Suprapubic skin (tissue), 4 donors: ENCODE measurements at regions not wholly inside any gene's neighbourhood (a gene's known extent, or its start where the extent isn't known, plus 50 kb on each side); places are given as distances from the start of the nearest gene placed in this dataset.
"Not testable (repeated sequence)": the region's sequence is repeated elsewhere in the genome, so short reads cannot be mapped to it uniquely, and the experiment has no call there.

ENCODE experiments used
- DNase-seq, 2 donors: peaks; one replicate each; pipeline ENCODE4 v3.0.0-alpha.2; 2019; ENCODE audit warnings: low spot score in 2 of 2
- H3K27ac ChIP-seq: fragments of 200-600 bp; sonication (generic); one replicate; pipeline ENCODE4 v1.5.1; 2019
- H3K27me3 ChIP-seq: fragments of 200-600 bp; sonication (generic); one replicate; pipeline ENCODE4 v1.5.1; 2019
- H3K36me3 ChIP-seq: fragments of 200-600 bp; sonication (generic); one replicate; pipeline ENCODE4 v1.5.1; 2019
- H3K4me1 ChIP-seq: fragments of 200-600 bp; sonication (generic); one replicate; pipeline ENCODE4 v1.5.1; 2019
- H3K4me3 ChIP-seq: fragments of 200-600 bp; sonication (generic); one replicate; pipeline ENCODE4 v1.5.1; 2019; ENCODE audit warnings: mild to moderate bottlenecking
- H3K9me3 ChIP-seq: fragments of 200-600 bp; sonication (generic); one replicate; pipeline ENCODE4 v1.5.1; 2019
- EP300 ChIP-seq: sonication (generic); formaldehyde crosslinking; IDR thresholded peaks from one replicate; pipeline ENCODE4 v1.6.1; 2017; ENCODE audit warnings: antibody characterized with exemption
- POLR2A ChIP-seq, 2 donors: fragments of 450-650 bp; IDR thresholded peaks; one replicate each; pipeline ENCODE4 v1.6.1; 2017; ENCODE audit warnings: antibody characterized with exemption in 2 of 2, mild to moderate bottlenecking in 2 of 2, moderate library complexity in 2 of 2
- POLR2AphosphoS5 ChIP-seq, 3 donors: sonication (generic); formaldehyde crosslinking; IDR thresholded peaks; one replicate each; pipeline ENCODE4 v1.6.1; 2017; ENCODE audit warnings: antibody characterized with exemption in 3 of 3
- WGBS: methylation state at CpG from one replicate; pipeline ENCODE4 v1.1.5; 2018; 5-methylcytosine and 5-hydroxymethylcytosine counted together
- TF ChIP-seq, protein P1 (sequence below), 2 donors: fragments of 200-600 bp in 1 of 2; fragments of 450-650 bp in 1 of 2; sonication (generic) in 1 of 2; IDR thresholded peaks; one replicate each; pipeline ENCODE4 v1.5.1; 2016 to 2019; ENCODE audit warnings: antibody characterized with exemption in 2 of 2, mild to moderate bottlenecking in 1 of 2, moderate library complexity in 1 of 2

DNA sequence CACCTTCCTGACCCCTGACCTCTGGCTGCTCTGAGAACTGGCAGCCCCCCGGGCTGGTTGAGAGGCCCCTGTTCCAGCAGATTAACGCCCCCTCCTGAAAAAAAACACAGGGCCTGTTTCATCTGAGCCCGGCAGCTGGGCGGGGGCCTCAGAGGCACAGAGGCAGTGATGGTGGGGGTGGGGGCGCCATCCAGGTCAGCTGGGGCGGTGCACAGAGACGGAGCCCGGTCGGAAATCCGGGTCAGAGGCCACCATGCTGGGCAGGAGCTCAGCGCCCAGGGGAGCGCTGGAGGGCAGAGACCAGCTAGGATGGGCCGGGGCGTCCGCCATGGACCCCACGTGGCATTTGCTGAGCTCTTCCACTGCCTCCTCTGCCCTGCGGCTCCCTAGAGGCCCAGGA lies 68.0 kb downstream of the UNCX start:
- H3K27ac ChIP-seq: no peak overlapping the region
- no peaks in the 10 kb centered on the region for H3K36me3 ChIP-seq
- H3K27me3 ChIP-seq: peaks cover 81% of the 10 kb centered on the region
- no peaks in the 10 kb centered on the region for H3K9me3 ChIP-seq
- no peak for DNase-seq
- no peak for TF ChIP-seq EP300
- no peak for TF ChIP-seq POLR2A (IDR thresholded peaks at IDR 0.05)
- TF ChIP-seq POLR2AphosphoS5 (IDR thresholded peaks at IDR 0.05): no peak
- TF ChIP-seq, protein P1, sequence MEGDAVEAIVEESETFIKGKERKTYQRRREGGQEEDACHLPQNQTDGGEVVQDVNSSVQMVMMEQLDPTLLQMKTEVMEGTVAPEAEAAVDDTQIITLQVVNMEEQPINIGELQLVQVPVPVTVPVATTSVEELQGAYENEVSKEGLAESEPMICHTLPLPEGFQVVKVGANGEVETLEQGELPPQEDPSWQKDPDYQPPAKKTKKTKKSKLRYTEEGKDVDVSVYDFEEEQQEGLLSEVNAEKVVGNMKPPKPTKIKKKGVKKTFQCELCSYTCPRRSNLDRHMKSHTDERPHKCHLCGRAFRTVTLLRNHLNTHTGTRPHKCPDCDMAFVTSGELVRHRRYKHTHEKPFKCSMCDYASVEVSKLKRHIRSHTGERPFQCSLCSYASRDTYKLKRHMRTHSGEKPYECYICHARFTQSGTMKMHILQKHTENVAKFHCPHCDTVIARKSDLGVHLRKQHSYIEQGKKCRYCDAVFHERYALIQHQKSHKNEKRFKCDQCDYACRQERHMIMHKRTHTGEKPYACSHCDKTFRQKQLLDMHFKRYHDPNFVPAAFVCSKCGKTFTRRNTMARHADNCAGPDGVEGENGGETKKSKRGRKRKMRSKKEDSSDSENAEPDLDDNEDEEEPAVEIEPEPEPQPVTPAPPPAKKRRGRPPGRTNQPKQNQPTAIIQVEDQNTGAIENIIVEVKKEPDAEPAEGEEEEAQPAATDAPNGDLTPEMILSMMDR (IDR thresholded peaks at IDR 0.05): no peak
- H3K4me3 ChIP-seq: no peak overlapping the region
- 62% methylated on average over 15 of the region's 17 CpGs for WGBS
- H3K4me1 ChIP-seq: no peaks in the 10 kb centered on the region

DNA sequence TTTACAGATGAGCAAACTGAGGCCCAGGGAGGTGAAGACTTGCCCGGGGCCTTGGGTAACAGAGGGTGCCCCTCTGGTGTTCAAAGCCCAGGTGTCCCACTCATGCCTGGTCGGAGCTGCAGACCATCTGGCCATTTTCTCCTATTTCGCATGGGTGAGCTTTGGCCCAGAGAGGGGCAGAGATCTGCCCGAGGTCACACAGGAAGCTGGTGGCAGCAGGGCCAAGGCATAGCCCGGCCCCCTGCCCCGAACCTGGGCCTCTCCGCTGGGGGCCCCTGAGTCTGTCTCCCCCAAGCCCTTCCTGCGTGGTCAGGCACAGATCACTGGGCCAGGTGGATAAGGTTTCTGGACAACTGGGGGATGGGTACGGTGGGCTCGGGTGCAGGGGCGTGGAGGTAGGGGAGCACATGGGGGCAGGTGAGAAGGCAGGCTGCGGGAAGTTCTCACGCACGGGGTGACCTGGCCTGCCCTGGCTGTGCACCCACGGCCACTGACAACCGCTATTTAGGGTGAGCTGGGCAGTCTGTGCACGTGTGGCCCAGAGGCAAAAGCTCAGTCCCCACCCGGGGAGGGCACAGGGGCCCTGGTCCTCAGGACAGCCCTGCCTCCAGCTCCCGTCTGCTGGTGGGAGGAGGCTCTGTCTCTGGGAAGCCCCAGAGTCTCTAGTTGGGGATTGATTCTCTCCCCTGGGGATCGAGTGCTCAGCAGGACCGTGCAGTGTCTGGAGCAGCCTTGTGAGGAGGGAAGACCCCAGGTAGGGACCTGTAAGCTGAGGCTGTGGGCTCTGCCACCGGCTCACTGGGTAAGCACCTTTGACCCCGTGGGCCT lies 68.6 kb downstream of the UNCX start:
- H3K4me3 ChIP-seq: no peak overlapping the region
- H3K27me3 ChIP-seq: peaks cover 75% of the 10 kb centered on the region
- H3K27ac ChIP-seq: no peak overlapping the region
- TF ChIP-seq EP300: no peak
- no peak for TF ChIP-seq POLR2AphosphoS5 (IDR thresholded peaks at IDR 0.05)
- TF ChIP-seq POLR2A (IDR thresholded peaks at IDR 0.05): no peak
- TF ChIP-seq, protein P1 (IDR thresholded peaks at IDR 0.05): no peak
- no CpG with 5 or more reads among the region's 23 CpGs for WGBS
- no peak for DNase-seq
- no peaks in the 10 kb centered on the region for H3K36me3 ChIP-seq
- no peaks in the 10 kb centered on the region for H3K4me1 ChIP-seq
- H3K9me3 ChIP-seq: no peaks in the 10 kb centered on the region

DNA sequence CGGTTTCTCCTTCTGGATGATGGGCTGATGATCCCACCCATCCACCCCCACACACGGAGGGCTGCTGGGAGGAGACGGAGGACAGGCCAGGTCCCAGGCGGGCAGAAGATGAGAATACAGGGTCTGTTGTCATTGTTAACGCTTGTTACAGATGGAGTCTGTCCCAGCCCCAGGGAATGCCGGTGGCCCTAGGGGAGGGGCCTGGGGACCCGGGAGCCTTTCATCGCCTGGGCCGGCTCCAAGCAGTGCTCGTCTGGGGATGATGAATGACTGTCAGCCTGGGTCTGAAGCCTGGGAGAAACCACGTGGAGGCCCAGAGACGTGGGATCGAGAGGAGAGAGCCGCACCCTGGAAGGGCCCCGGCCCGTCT lies 69.2 kb downstream of the UNCX start:
- no peak for DNase-seq
- WGBS: 50% methylated on average over 14 of the region's 16 CpGs
- peaks cover 69% of the 10 kb centered on the region for H3K27me3 ChIP-seq
- no peak overlapping the region for H3K4me3 ChIP-seq
- no peaks in the 10 kb centered on the region for H3K4me1 ChIP-seq
- H3K27ac ChIP-seq: no peak overlapping the region
- no peaks in the 10 kb centered on the region for H3K36me3 ChIP-seq
- no peaks in the 10 kb centered on the region for H3K9me3 ChIP-seq
- TF ChIP-seq POLR2AphosphoS5 (IDR thresholded peaks at IDR 0.05): no peak
- TF ChIP-seq EP300: no peak
- TF ChIP-seq, protein P1 (IDR thresholded peaks at IDR 0.05): no peak
- no peak for TF ChIP-seq POLR2A (IDR thresholded peaks at IDR 0.05)

DNA sequence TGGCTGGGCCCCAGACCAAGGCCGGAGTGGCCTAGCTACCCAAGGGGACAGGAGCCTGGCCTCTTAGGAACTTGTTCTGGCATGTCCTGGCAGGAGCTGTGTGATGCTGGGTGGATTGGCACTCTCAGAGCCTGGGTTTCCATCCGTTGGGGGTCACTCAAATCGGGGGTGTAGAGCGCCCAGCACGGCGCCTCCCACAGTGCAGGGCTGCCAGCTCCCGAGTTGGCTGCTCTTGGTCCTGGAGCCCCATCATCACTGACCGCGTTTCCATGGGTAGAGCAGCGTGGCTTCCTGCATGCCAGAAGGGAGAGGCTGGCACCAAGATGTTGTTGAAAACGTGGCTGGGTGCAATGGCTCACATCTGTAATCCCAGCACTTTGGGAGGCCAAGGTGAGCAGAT lies 70.3 kb downstream of the UNCX start:
- Histone ChIP-seq H3K4me3 (no peak overlapping the region), H3K36me3 (no peaks in the 10 kb centered on the region), H3K27me3 (peaks cover 69% of the 10 kb centered on the region), H3K27ac (no peak overlapping the region), H3K4me1 (no peaks in the 10 kb centered on the region), H3K9me3 (no peaks in the 10 kb centered on the region)
- TF ChIP-seq POLR2A (IDR thresholded peaks at IDR 0.05) (no peak), POLR2AphosphoS5 (IDR thresholded peaks at IDR 0.05) (no peak), EP300 (no peak)
- TF ChIP-seq, protein P1 (IDR thresholded peaks at IDR 0.05): no peak
- DNase-seq: no peak
- 82% methylated on average over 6 of the region's 11 CpGs for WGBS

DNA sequence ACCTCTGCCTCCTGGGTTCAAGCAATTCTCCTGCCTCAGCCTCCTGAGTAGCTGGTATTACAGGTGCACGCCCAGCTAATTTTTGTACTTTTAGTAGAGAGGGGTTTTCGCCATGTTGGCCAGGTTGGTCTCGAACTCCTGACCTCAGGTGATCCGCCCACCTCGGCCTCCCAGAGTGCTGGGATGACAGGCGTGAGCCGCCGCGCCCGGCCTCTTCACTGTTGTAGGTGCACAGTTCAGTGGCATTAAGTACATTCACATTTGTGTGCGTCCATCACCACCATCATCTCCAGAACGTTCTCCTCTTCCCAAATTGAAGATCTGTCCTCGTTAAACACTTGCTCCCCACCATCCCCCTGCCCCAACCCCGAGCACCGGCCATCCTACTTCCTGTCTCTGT lies 71.3 kb downstream of the UNCX start:
- H3K4me1 ChIP-seq, H3K36me3 ChIP-seq, H3K9me3 ChIP-seq, H3K4me3 ChIP-seq, DNase-seq, H3K27ac ChIP-seq: not testable (repeated sequence)
- peaks cover 65% of the 10 kb centered on the region for H3K27me3 ChIP-seq
- 69% methylated on average over 15 of the region's 15 CpGs for WGBS

DNA sequence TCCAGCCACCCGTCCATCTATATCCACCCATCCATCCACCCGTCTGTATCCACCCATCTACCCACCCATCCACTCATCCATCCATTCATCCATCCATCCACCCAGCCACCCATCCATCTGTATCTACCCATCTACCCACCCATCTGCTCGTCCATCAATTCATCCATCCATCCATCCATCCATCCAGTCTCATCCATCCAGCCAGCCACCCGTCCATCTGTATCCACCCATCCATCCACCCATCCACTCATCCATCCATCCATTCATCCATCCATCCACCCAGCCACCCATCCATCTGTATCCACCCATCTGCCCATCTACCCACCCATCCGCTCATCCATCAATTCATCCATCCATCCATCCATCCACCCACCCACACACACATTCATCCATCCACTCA lies 73.2 kb downstream of the UNCX start:
- TF ChIP-seq POLR2A (IDR thresholded peaks at IDR 0.05) (no peak), POLR2AphosphoS5 (IDR thresholded peaks at IDR 0.05) (no peak), EP300 (no peak)
- TF ChIP-seq, protein P1 (IDR thresholded peaks at IDR 0.05): no peak
- 65% methylated on average over 5 of the region's 5 CpGs for WGBS
- H3K36me3 ChIP-seq: no peaks in the 10 kb centered on the region
- DNase-seq: no peak
- no peak overlapping the region for H3K27ac ChIP-seq
- no peaks in the 10 kb centered on the region for H3K9me3 ChIP-seq
- H3K4me1 ChIP-seq: no peaks in the 10 kb centered on the region
- no peak overlapping the region for H3K4me3 ChIP-seq
- H3K27me3 ChIP-seq: peaks cover 49% of the 10 kb centered on the region
